Astrocyte of the spinal cord (primary cell): ENCODE measurements at regions not wholly inside any gene's neighbourhood (a gene's known extent, or its start where the extent isn't known, plus 50 kb on each side); places are given as distances from the start of the nearest gene placed in this dataset.

Experiments used
- DNase-seq: peaks from one replicate; pipeline ENCODE4 v3.0.0; 2011; ENCODE audit warnings: low read depth, low spot score
- H3K4me3 ChIP-seq: 2 replicates; pipeline ENCODE4 v1.5.1; 2011; ENCODE audit warnings: low read depth, mild to moderate bottlenecking, low read length, moderate library complexity
- in situ Hi-C: cut with HindIII; loops from 2 replicates; pipeline ENCODE4 v1.10.0; 2017; ENCODE audit warnings: low sequenced_read_pairs
- TF ChIP-seq, protein P1 (sequence below): IDR thresholded peaks from 2 replicates; pipeline ENCODE4 v1.5.1; 2012; ENCODE audit warnings: low read depth, mild to moderate bottlenecking, low read length, inconsistent platforms

DNA sequence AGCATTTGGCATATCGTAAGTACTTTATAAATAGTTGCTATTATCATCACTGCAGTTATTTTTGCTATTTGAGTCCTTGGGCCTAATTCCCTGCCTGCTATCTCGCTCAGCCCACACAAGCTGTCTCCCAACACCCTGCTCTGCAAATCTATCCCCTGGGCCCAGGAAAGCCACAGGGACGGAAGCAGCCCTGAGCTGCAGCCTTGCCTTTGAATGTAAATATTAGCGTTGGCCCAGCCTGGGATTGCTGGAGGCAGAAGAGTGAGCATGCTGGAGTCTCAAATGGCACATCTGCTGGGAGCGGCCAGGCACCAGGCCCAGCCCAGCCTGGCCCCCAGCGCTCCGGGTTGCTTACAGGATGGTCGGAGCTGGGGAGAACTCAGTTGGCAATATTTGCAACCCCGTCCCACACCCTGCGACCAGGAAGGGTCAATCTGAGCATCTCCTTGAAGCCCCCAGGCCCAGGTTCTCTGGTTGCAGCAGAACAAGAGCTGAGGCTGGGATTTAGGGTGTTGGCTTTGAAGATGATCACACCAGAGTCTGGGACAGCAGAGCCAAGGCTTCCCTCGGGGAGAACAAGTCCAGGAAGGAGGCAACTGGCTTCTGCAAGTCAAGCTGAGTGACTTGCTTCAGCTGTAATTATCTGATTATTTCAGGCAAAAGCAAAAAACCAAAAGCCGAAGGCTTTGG lies 529.6 kb downstream of the SHQ1 start:
- no peak overlapping the region for H3K4me3 ChIP-seq
- DNase-seq = peak; percentile 53
- in situ Hi-C loops = no loop called here
- TF ChIP-seq, protein P1, sequence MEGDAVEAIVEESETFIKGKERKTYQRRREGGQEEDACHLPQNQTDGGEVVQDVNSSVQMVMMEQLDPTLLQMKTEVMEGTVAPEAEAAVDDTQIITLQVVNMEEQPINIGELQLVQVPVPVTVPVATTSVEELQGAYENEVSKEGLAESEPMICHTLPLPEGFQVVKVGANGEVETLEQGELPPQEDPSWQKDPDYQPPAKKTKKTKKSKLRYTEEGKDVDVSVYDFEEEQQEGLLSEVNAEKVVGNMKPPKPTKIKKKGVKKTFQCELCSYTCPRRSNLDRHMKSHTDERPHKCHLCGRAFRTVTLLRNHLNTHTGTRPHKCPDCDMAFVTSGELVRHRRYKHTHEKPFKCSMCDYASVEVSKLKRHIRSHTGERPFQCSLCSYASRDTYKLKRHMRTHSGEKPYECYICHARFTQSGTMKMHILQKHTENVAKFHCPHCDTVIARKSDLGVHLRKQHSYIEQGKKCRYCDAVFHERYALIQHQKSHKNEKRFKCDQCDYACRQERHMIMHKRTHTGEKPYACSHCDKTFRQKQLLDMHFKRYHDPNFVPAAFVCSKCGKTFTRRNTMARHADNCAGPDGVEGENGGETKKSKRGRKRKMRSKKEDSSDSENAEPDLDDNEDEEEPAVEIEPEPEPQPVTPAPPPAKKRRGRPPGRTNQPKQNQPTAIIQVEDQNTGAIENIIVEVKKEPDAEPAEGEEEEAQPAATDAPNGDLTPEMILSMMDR = no peak

DNA sequence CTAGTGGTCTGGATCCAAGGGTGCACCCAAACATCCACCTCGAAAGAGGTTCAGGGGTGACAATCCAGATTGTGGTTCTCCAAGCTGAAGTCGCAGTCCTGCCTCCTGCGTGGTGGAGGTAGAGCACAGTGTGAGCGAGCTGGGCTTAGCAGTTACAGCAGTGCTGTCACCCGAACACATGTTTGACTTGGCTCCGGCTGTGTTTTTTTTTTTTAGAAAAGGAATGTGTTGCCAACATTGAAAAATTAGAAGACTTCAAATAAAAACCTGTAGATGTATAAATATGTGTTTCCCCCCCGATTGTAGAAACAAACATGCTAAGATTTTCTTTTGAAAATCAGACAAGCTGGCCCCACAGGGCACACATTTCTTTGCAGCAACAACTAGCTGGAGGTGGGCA lies 530.8 kb downstream of the SHQ1 start:
- no peak overlapping the region for H3K4me3 ChIP-seq
- TF ChIP-seq, protein P1 = no peak
- DNase-seq = no peak
- in situ Hi-C loops = no loop called here

DNA sequence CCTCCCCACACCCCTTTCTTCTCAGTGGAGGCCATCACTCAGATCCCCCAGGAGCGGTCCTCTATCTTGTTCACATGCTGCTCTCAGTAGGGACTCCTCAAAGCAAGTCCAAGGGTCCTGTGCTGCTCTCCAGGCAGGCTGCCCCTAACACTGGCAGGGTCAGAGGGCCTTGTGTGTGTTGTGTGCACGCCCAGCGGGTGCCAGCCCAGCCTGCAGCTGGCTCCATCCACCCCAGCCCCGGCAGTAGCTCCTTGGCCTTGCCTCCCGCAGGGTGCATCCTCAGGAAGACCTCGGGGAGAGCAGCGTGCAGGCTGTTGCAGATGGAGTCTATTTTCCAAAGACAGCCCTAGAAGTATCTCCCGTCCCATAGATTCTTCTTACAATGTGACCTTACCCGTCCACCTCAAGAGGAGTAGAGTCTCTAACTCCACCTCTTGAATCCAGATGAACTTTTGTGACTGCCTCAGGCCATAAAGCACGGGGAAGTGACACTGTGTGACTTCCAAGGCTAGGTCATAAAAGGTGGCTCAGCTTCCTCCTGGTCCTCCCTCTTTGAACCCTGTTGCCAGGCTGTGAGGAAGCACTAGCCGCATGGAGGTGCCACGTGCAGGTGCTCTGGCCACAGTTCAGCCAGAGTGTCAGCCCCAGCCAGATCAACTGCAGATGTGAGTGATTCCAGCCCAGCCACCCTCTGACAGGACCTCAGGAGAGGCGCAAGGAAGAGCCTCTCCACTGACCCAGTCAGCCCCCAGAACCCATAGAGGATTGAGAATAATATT lies 531.6 kb downstream of the SHQ1 start:
- no peak overlapping the region for H3K4me3 ChIP-seq
- in situ Hi-C loops = no loop called here

DNA sequence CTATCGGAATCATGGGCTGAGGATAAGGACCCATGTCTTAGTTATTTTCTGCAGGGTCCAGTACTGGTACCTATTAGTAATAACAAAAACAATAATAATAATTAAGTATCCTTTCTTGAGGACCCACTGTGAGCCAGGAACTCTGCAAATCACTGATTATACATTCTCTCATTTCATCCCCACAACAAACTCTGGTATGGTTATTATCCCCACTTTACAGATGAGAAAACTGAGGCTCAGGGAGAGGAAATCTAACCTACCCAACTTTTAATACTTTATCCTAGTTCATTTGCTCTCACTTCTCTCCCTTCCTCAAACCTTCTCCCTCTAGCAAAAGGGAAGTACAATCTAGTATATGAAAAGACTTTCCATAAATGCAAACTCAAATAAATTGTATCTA lies 528.4 kb upstream of the PROK2 start:
- no peak overlapping the region for H3K4me3 ChIP-seq
- in situ Hi-C loops = no loop called here
- TF ChIP-seq, protein P1 = no peak
- no peak for DNase-seq

More for the DNA sequence above, 531.6 kb downstream of the SHQ1 start:
- TF ChIP-seq, protein P1 = no peak
- DNase-seq = peak; percentile 36

DNA sequence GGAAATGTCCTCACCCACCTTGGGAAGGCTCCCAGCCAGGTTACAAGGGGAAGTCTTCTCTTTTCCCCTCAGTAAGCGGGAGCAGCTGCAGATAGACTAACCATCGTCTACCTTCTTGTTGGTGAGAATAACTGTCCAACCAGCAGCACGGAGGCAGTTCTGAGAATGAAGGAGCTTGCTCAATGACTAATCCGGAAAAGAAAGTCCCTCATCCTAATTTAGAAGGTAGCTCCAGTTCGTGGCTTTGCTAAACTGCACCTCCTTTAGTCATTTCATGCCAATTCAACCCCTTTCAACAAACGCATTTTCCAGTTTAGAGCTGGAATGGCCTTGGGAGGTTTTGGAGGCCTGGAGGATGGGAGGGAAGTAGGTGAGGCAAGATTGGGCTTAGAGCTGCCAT lies 527.4 kb upstream of the PROK2 start:
- no peak overlapping the region for H3K4me3 ChIP-seq
- in situ Hi-C loops = no loop called here
- no peak for DNase-seq
- TF ChIP-seq, protein P1 = no peak

DNA sequence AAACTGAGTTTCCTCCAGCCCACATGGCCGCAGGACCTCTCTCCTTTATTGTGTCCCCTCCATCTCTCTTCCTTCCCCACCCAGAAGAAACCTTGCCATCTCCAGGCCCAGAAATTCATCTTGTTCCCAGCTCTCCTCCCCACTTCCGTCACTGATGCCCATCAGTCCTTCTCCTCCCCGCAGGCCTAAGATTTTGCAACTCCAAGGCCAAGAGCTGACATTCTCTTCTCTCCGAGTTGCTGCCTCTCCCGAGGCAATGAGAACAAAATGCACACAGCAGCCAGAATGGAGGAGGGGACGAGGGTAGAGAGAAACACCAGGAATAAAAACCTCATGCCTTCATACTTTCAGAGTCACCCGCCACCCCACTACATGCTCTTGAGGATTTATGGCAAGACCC lies 526.5 kb upstream of the PROK2 start:
- DNase-seq = no peak
- in situ Hi-C loops = no loop called here
- TF ChIP-seq, protein P1 = no peak
- H3K4me3 ChIP-seq = no peak overlapping the region
